CD4-positive, alpha-beta memory T cell (primary cell): ENCODE measurements at regions not wholly inside any gene's neighbourhood (a gene's known extent, or its start where the extent isn't known, plus 50 kb on each side); places are given as distances from the start of the nearest gene placed in this dataset.
"Not testable (repeated sequence)": the region's sequence is repeated elsewhere in the genome, so short reads cannot be mapped to it uniquely, and the experiment has no call there.

Experiments used
- CTCF ChIA-PET: fragments of 350-600 bp; sonication (Branson Sonifier 250); formaldehyde crosslinking; loops from one replicate; lab custom pipeline; 2021; ENCODE audit warnings: inconsistent platforms; ENCODE audit not compliant: partially characterized antibody; lab: Charles Lee
- POLR2A ChIA-PET: fragments of 350-600 bp; sonication (Branson Sonifier 250); formaldehyde crosslinking; loops from one replicate; lab custom pipeline; 2021; ENCODE audit not compliant: partially characterized antibody; lab: Charles Lee
- DNase-seq, 5 donors: peaks; one replicate each; pipeline versions ENCODE4 v3.0.0 to v3.0.0-alpha.2; 2020 to 2022; ENCODE audit warnings: mixed read lengths in 1 of 5
- H3K27ac ChIP-seq: one replicate; pipeline ENCODE4 v1.7.0; 2013; ENCODE audit warnings: low read depth, low read length
- H3K27me3 ChIP-seq: 2 replicates; pipeline ENCODE4 v1.7.0; 2013; ENCODE audit warnings: mild to moderate bottlenecking, low read length, moderate library complexity; ENCODE audit not compliant: insufficient read depth
- H3K36me3 ChIP-seq: 2 replicates; pipeline ENCODE4 v1.7.0; 2013; ENCODE audit warnings: mild to moderate bottlenecking, low read length, moderate library complexity; ENCODE audit not compliant: insufficient read depth
- H3K4me1 ChIP-seq: 2 replicates; pipeline ENCODE4 v1.7.0; 2013; ENCODE audit warnings: mild to moderate bottlenecking, low read length, moderate library complexity; ENCODE audit not compliant: insufficient read depth
- H3K4me3 ChIP-seq, 2 donors: one replicate each; pipeline ENCODE4 v1.7.0; 2013; ENCODE audit warnings: low read length in 2 of 2, mild to moderate bottlenecking in 1 of 2
- H3K9me3 ChIP-seq, 2 donors: one replicate each; pipeline ENCODE4 v1.7.0; 2013; ENCODE audit warnings: low read length in 2 of 2, control low read depth in 1 of 2; ENCODE audit not compliant: control insufficient read depth in 1 of 2
- H3K27ac Mint-ChIP-seq, 7 donors: one replicate each; pipeline ENCODE4 v1.8.0; 2020 to 2021; ENCODE audit warnings: mixed read lengths in 7 of 7, mild to moderate bottlenecking in 6 of 7, inconsistent platforms in 3 of 7, moderate library complexity in 3 of 7
- H3K27me3 Mint-ChIP-seq, 2 donors: one replicate each; pipeline ENCODE4 v1.8.0; 2020 to 2021; ENCODE audit warnings: mixed read lengths in 2 of 2
- H3K36me3 Mint-ChIP-seq, 2 donors: one replicate each; pipeline ENCODE4 v1.8.0; 2020 to 2021; ENCODE audit warnings: mixed read lengths in 2 of 2, inconsistent platforms in 1 of 2, mild to moderate bottlenecking in 1 of 2
- H3K4me1 Mint-ChIP-seq, 4 donors: one replicate each; pipeline ENCODE4 v1.8.0; 2020 to 2021; ENCODE audit warnings: mixed read lengths in 4 of 4, mild to moderate bottlenecking in 1 of 4
- H3K4me3 Mint-ChIP-seq, 8 donors: one replicate each; pipeline ENCODE4 v1.8.0; 2020 to 2021; ENCODE audit warnings: mixed read lengths in 8 of 8, mild to moderate bottlenecking in 7 of 8, moderate library complexity in 6 of 8, inconsistent platforms in 3 of 8
- H3K9me3 Mint-ChIP-seq, 8 donors: one replicate each; pipeline ENCODE4 v1.8.0; 2020 to 2021; ENCODE audit warnings: mixed read lengths in 8 of 8, mild to moderate bottlenecking in 5 of 8, inconsistent platforms in 3 of 8, moderate library complexity in 1 of 8
- intact Hi-C: fragments of 100-400 bp; cut with micrococcal nuclease; formaldehyde crosslinking; loops from one replicate; pipeline ENCODE4 v1.15.1; 2023

- Mint-ChIP-seq H3K9me3 (peaks cover 3 to 17% (median 16%) of the 10 kb centered on the region in 8 donors), H3K36me3 (peaks cover 6 to 14% of the 10 kb centered on the region in 2 donors)
- H3K27me3 ChIP-seq, H3K9me3 ChIP-seq, POLR2A ChIA-PET, H3K27ac ChIP-seq, H3K36me3 ChIP-seq, intact Hi-C loops, H3K27ac Mint-ChIP-seq, DNase-seq, H3K4me3 Mint-ChIP-seq, H3K4me3 ChIP-seq, H3K4me1 Mint-ChIP-seq, H3K27me3 Mint-ChIP-seq, H3K4me1 ChIP-seq: not testable (repeated sequence)
- CTCF ChIA-PET = interaction anchor here (1.2 kb wide), 1 partner anchor 20 kb away, joined by 4 read pairs; no protein-coding TSS in a partner anchor
Observed at GRCh38 chr1:66424530-66424929, 109.4 kb upstream of the SGIP1 start.

- Mint-ChIP-seq H3K4me1 (peaks cover 4 to 9% (median 5%) of the 10 kb centered on the region in 4 donors), H3K36me3 (peaks cover 11 to 18% of the 10 kb centered on the region in 2 donors), H3K9me3 (peaks cover 3 to 35% (median 33%) of the 10 kb centered on the region in 8 donors), H3K27ac (no peak overlapping the region), H3K27me3 (no peaks in the 10 kb centered on the region), H3K4me3 (no peak overlapping the region)
- H3K27ac ChIP-seq = no peak overlapping the region
- H3K9me3 ChIP-seq = peaks cover 0 to 6% of the 10 kb centered on the region in 2 donors
- DNase-seq = no peak
- CTCF ChIA-PET = no interaction called here
- no peak overlapping the region for H3K4me3 ChIP-seq
- intact Hi-C loops = no loop called here
- no peaks in the 10 kb centered on the region for H3K27me3 ChIP-seq
- H3K36me3 ChIP-seq = no peaks in the 10 kb centered on the region
- no peaks in the 10 kb centered on the region for H3K4me1 ChIP-seq
- POLR2A ChIA-PET = no interaction called here
Observed at GRCh38 chr1:66426239-66426853, 107.6 kb upstream of the SGIP1 start.

GRCh38 chr1:66430815-66431214 lies 103.1 kb upstream of the SGIP1 start:
- H3K27ac ChIP-seq, H3K4me1 ChIP-seq, H3K4me3 ChIP-seq, H3K9me3 ChIP-seq, H3K27me3 ChIP-seq, H3K27ac Mint-ChIP-seq, H3K27me3 Mint-ChIP-seq, DNase-seq, H3K36me3 ChIP-seq, H3K4me3 Mint-ChIP-seq, intact Hi-C loops, H3K4me1 Mint-ChIP-seq: not testable (repeated sequence)
- peaks cover 14 to 21% of the 10 kb centered on the region in 2 donors for H3K36me3 Mint-ChIP-seq
- ChIA-PET CTCF (interaction anchor here (1.3 to 1.4 kb wide), 2 partner anchors 14 to 188 kb away, joined by 4 to 7 read pairs; no protein-coding TSS in a partner anchor), POLR2A (interaction anchor here (0.7 kb wide), 1 partner anchor 1010 kb away, joined by 4 read pairs; the partner anchor contains the start of genes LEPR and LEPROT)
- H3K9me3 Mint-ChIP-seq = peaks cover 6 to 50% (median 45%) of the 10 kb centered on the region in 8 donors

- no peaks in the 10 kb centered on the region for H3K27me3 Mint-ChIP-seq
- DNase-seq = no peak
- H3K9me3 Mint-ChIP-seq = peaks cover 3 to 50% (median 45%) of the 10 kb centered on the region in 8 donors
- H3K4me3 Mint-ChIP-seq = no peak overlapping the region
- H3K4me1 Mint-ChIP-seq = peaks cover 6 to 9% (median 8%) of the 10 kb centered on the region in 4 donors
- H3K27me3 ChIP-seq = no peaks in the 10 kb centered on the region
- H3K36me3 Mint-ChIP-seq = peaks cover 14 to 17% of the 10 kb centered on the region in 2 donors
- H3K4me1 ChIP-seq = peaks cover 11% of the 10 kb centered on the region
- ChIA-PET CTCF (interaction anchor here (7.5 kb wide), 1 partner anchor 14 kb away, joined by 92 read pairs; no protein-coding TSS in a partner anchor), POLR2A (no interaction called here)
- no peak overlapping the region for H3K4me3 ChIP-seq
- H3K27ac ChIP-seq = no peak overlapping the region
- H3K36me3 ChIP-seq = no peaks in the 10 kb centered on the region
- peaks cover 0 to 6% of the 10 kb centered on the region in 2 donors for H3K9me3 ChIP-seq
- intact Hi-C loops = no loop called here
- no peak overlapping the region for H3K27ac Mint-ChIP-seq
Observed at GRCh38 chr1:66431999-66432398, 102.0 kb upstream of the SGIP1 start.

- Mint-ChIP-seq H3K4me3 (no peak overlapping the region), H3K4me1 (peaks cover 6 to 15% (median 10%) of the 10 kb centered on the region in 4 donors), H3K36me3 (peaks cover 14 to 15% of the 10 kb centered on the region in 2 donors), H3K9me3 (peaks cover 3 to 42% (median 38%) of the 10 kb centered on the region in 8 donors), H3K27ac (peak overlapping the region in 1 of 7 donors; percentile 37), H3K27me3 (no peaks in the 10 kb centered on the region)
- Histone ChIP-seq H3K9me3 (peaks cover 0 to 6% of the 10 kb centered on the region in 2 donors), H3K4me1 (peaks cover 12% of the 10 kb centered on the region), H3K27me3 (no peaks in the 10 kb centered on the region), H3K27ac (no peak overlapping the region), H3K36me3 (no peaks in the 10 kb centered on the region), H3K4me3 (no peak overlapping the region)
- no peak for DNase-seq
- intact Hi-C loops = no loop called here
- POLR2A ChIA-PET = no interaction called here
- CTCF ChIA-PET = interaction anchor here (0.7 to 7.5 kb wide), 4 partner anchors 12 to 184 kb away, joined by 3 to 108 read pairs (median 48); no protein-coding TSS in a partner anchor
Observed at GRCh38 chr1:66433611-66434010, 100.3 kb upstream of the SGIP1 start.

- Histone ChIP-seq H3K4me3 (no peak overlapping the region), H3K27ac (no peak overlapping the region), H3K27me3 (no peaks in the 10 kb centered on the region), H3K9me3 (peaks cover 0 to 6% of the 10 kb centered on the region in 2 donors), H3K36me3 (no peaks in the 10 kb centered on the region), H3K4me1 (peaks cover 12% of the 10 kb centered on the region)
- Mint-ChIP-seq H3K27ac (no peak overlapping the region), H3K9me3 (peaks cover 3 to 37% (median 34%) of the 10 kb centered on the region in 8 donors), H3K4me1 (peaks cover 6 to 20% (median 15%) of the 10 kb centered on the region in 4 donors), H3K36me3 (peaks cover 11 to 12% of the 10 kb centered on the region in 2 donors), H3K4me3 (no peak overlapping the region), H3K27me3 (no peaks in the 10 kb centered on the region)
- CTCF ChIA-PET = interaction anchor here (1.1 to 7.5 kb wide), 4 partner anchors 12 to 184 kb away, joined by 3 to 108 read pairs (median 74); no protein-coding TSS in a partner anchor
- intact Hi-C loops = no loop called here
- POLR2A ChIA-PET = interaction anchor here (2.8 kb wide), 1 partner anchor 11 kb away, joined by 22 read pairs; no protein-coding TSS in a partner anchor
- no peak for DNase-seq
Observed at GRCh38 chr1:66434096-66434495, 99.9 kb upstream of the SGIP1 start.

- H3K27me3 ChIP-seq = no peaks in the 10 kb centered on the region
- no peak overlapping the region for H3K4me3 Mint-ChIP-seq
Observed at GRCh38 chr1:66435541-66435940, 98.4 kb upstream of the SGIP1 start.

More at GRCh38 chr1:66435541-66435940, 98.4 kb upstream of the SGIP1 start:
- CTCF ChIA-PET = interaction anchor here (0.9 to 7.5 kb wide), 34 partner anchors 8 to 478 kb away, joined by 3 to 108 read pairs (median 6); no protein-coding TSS in a partner anchor
- H3K4me1 Mint-ChIP-seq = peaks cover 8 to 27% (median 19%) of the 10 kb centered on the region in 4 donors
- POLR2A ChIA-PET = interaction anchor here (1.0 to 2.8 kb wide), 9 partner anchors 10 to 182 kb away, joined by 3 to 22 read pairs (median 5); no protein-coding TSS in a partner anchor
- H3K27ac Mint-ChIP-seq = no peak overlapping the region
- DNase-seq = no peak
- Histone ChIP-seq H3K27ac (no peak overlapping the region), H3K4me3 (no peak overlapping the region), H3K36me3 (no peaks in the 10 kb centered on the region), H3K9me3 (no peaks in the 10 kb centered on the region), H3K4me1 (peaks cover 21% of the 10 kb centered on the region)
- H3K36me3 Mint-ChIP-seq = peaks cover 3 to 5% of the 10 kb centered on the region in 2 donors
- intact Hi-C loops = loop anchor here (5.0 kb wide), 1 partner anchor 58 kb away; no protein-coding TSS in a partner anchor
- H3K9me3 Mint-ChIP-seq = peaks cover 3 to 22% (median 20%) of the 10 kb centered on the region in 8 donors
- no peaks in the 10 kb centered on the region for H3K27me3 Mint-ChIP-seq
